Ishikawa (cell line): ENCODE measurements at regions not wholly inside any gene's neighbourhood (a gene's known extent, or its start where the extent isn't known, plus 50 kb on each side); places are given as distances from the start of the nearest gene placed in this dataset.

ENCODE experiments used
- CEBPB ChIP-seq: IDR thresholded peaks from 2 replicates; pipeline ENCODE4 v1.6.1; 2012
- CREB1 ChIP-seq: IDR thresholded peaks from 2 replicates; pipeline ENCODE4 v1.6.1; 2012; ENCODE audit warnings: low read depth
- EGR1 ChIP-seq: IDR thresholded peaks from 2 replicates; pipeline ENCODE4 v1.6.1; 2012
- EP300 ChIP-seq: IDR thresholded peaks from 2 replicates; pipeline ENCODE4 v1.6.1; 2012; ENCODE audit warnings: borderline replicate concordance
- FOXM1 ChIP-seq: IDR thresholded peaks from 2 replicates; pipeline ENCODE4 v1.6.1; 2012; ENCODE audit warnings: low read depth, borderline replicate concordance
- MAX ChIP-seq: IDR thresholded peaks from 2 replicates; pipeline ENCODE4 v1.6.1; 2012
- NFIC ChIP-seq: IDR thresholded peaks from 2 replicates; pipeline ENCODE4 v1.6.1; 2012
- RAD21 ChIP-seq: IDR thresholded peaks from 2 replicates; pipeline ENCODE4 v1.6.1; 2012; ENCODE audit warnings: low read depth
- REST ChIP-seq: IDR thresholded peaks from 2 replicates; pipeline ENCODE4 v1.6.1; 2012; ENCODE audit warnings: low read depth, mild to moderate bottlenecking
- TAF1 ChIP-seq: IDR thresholded peaks from 2 replicates; pipeline ENCODE4 v1.6.1; 2012; ENCODE audit warnings: low read depth, mild to moderate bottlenecking
- TCF12 ChIP-seq: IDR thresholded peaks from 2 replicates; pipeline ENCODE4 v1.6.1; 2012; ENCODE audit warnings: low read depth
- TEAD4 ChIP-seq: IDR thresholded peaks from 2 replicates; pipeline ENCODE4 v1.6.1; 2012
- USF1 ChIP-seq: IDR thresholded peaks from 2 replicates; pipeline ENCODE4 v1.6.1; 2012
- YY1 ChIP-seq: IDR thresholded peaks from 2 replicates; pipeline ENCODE4 v1.6.1; 2012; ENCODE audit warnings: low read depth
- ZBTB7A ChIP-seq: IDR thresholded peaks from 2 replicates; pipeline ENCODE4 v1.6.1; 2012; ENCODE audit warnings: low read depth

GRCh38 chr16:87195161-87195560, 122.0 kb downstream of the C16orf95 start:
- TF ChIP-seq TEAD4 (no peak), USF1 (no peak), MAX (no peak), ZBTB7A (no peak), EP300 (no peak), FOXM1 (no peak), CEBPB (no peak), RAD21 (no peak), TCF12 (no peak), REST (no peak), TAF1 (no peak), NFIC (no peak), CREB1 (no peak), EGR1 (no peak), YY1 (no peak)

GRCh38 chr16:87196231-87196630, 121.0 kb downstream of the C16orf95 start:
- TF ChIP-seq EGR1 (no peak), TCF12 (no peak), RAD21 (no peak), TAF1 (no peak), ZBTB7A (no peak), MAX (no peak), REST (no peak), EP300 (no peak), CEBPB (no peak), NFIC (no peak), TEAD4 (no peak), YY1 (no peak), CREB1 (no peak), USF1 (no peak), FOXM1 (no peak)

- TF ChIP-seq USF1 (no peak), CREB1 (no peak), NFIC (no peak), RAD21 (no peak), YY1 (no peak), EP300 (no peak), TEAD4 (no peak), CEBPB (no peak)
Measured at GRCh38 chr16:87196661-87197060, 120.5 kb downstream of the C16orf95 start.

GRCh38 chr16:87198328-87198832, 118.8 kb downstream of the C16orf95 start:
- TF ChIP-seq USF1, result no peak
- TF ChIP-seq EGR1, result no peak
- TF ChIP-seq NFIC, result no peak
- TF ChIP-seq TEAD4, result no peak
- TF ChIP-seq MAX, result no peak
- no peak for TF ChIP-seq EP300
- no peak for TF ChIP-seq CREB1
- no peak for TF ChIP-seq TAF1
- TF ChIP-seq FOXM1, result no peak
- no peak for TF ChIP-seq ZBTB7A
- no peak for TF ChIP-seq TCF12
- TF ChIP-seq REST, result no peak
